ENCODE measurements at regions not wholly inside any gene's neighbourhood (a gene's known extent, or its start where the extent isn't known, plus 50 kb on each side); places are given as distances from the start of the nearest gene placed in this dataset.
A peak's percentile ranks its signal among the peaks of the same experiment; 100 is the strongest.

DNA sequence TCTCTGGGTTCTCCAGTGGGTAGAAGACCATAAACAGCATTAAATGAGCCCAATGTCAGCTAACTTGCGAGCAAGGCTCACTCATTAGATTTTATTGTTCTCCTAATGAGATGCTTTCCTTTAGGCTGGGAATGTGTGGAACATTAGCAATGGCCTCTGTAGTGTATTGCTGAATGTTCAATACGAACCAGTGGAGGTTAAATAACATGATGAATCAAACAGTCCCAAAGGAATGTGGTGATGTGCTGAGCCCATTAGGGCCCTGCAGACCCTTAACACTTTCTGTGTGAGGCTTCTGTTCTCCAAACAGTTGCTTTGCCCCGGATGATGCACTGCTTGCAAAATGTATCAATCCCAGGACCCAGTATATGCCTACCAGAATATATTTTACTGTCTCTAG, 225.5 kb downstream of the ATG4C start:
- Histone ChIP-seq H3K27ac (no peak overlapping the region), H3K27me3 (no peaks in the 10 kb centered on the region), H3K4me3 (no peak overlapping the region), H3K4me1 (peaks cover 0 to 5% (median 0%) of the 10 kb centered on the region in 4 donors), H3K36me3 (no peaks in the 10 kb centered on the region), H3K9me3 (no peaks in the 10 kb centered on the region)
- intact Hi-C loops (cut with DNase I; ENCODE audit: low total_unique reads), result no loop called here
- WGBS, 5 donors, result 66 to 86% (median 83%) methylated on average over 3 of the region's 3 CpGs
- DNase-seq, result no peak
- TF ChIP-seq, protein P1, sequence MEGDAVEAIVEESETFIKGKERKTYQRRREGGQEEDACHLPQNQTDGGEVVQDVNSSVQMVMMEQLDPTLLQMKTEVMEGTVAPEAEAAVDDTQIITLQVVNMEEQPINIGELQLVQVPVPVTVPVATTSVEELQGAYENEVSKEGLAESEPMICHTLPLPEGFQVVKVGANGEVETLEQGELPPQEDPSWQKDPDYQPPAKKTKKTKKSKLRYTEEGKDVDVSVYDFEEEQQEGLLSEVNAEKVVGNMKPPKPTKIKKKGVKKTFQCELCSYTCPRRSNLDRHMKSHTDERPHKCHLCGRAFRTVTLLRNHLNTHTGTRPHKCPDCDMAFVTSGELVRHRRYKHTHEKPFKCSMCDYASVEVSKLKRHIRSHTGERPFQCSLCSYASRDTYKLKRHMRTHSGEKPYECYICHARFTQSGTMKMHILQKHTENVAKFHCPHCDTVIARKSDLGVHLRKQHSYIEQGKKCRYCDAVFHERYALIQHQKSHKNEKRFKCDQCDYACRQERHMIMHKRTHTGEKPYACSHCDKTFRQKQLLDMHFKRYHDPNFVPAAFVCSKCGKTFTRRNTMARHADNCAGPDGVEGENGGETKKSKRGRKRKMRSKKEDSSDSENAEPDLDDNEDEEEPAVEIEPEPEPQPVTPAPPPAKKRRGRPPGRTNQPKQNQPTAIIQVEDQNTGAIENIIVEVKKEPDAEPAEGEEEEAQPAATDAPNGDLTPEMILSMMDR (IDR thresholded peaks at IDR 0.05), result no peak
- no peak for TF ChIP-seq POLR2AphosphoS5 (IDR thresholded peaks at IDR 0.05)
- no peak for TF ChIP-seq EP300 (IDR thresholded peaks at IDR 0.05)
- TF ChIP-seq POLR2A (IDR thresholded peaks at IDR 0.05), result no peak

DNA sequence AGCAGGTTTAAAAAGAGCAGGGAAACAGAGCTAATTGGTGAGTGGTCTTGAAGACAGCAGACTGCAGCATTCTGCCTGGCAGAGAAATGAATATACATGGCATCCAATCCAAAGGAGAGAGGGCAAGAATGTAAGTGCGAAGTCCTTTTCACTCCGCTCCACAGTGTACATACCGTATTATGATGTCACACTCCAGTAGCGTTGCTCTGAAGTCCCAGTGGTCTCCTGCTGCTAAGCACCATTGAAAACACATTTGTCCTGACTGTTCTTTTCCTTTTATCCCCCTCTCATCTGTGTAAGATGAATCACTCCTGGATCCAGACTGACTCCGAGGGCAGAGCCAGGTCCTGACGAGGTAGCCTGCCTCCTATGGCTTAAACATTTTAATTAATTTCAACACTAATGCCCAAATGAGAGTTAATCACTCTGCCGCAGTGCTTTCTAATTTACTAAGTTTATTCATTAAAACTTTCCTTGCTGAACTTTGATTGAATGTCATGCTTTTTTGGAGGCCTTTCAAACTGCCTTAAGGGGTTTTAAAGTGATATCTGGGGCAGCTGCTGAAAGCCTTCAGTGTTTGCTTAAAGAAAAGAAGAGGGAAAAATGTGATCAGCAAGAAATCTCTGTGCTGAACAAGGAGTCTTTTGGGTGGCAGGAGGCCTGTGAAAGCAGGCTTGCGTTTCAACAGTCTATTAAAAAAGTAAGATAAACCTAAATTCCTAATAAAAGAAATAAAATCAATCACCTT, 227.2 kb downstream of the ATG4C start:
- no peaks in the 10 kb centered on the region for H3K9me3 ChIP-seq
- H3K27ac ChIP-seq, result no peak overlapping the region
- TF ChIP-seq, protein P1 (IDR thresholded peaks at IDR 0.05), result no peak
- TF ChIP-seq POLR2AphosphoS5 (IDR thresholded peaks at IDR 0.05), result peak in 1 of 3 donors; percentile 8
- H3K36me3 ChIP-seq, result no peaks in the 10 kb centered on the region
- H3K27me3 ChIP-seq, result no peaks in the 10 kb centered on the region
- whole genome bisulfite sequencing, 5 donors, result 63 to 70% (median 67%) methylated on average over 8 of the region's 8 CpGs
- H3K4me1 ChIP-seq, result peaks cover 0 to 5% (median 0%) of the 10 kb centered on the region in 4 donors
- no peak for DNase-seq
- no peak overlapping the region for H3K4me3 ChIP-seq
- intact Hi-C loops (cut with DNase I; ENCODE audit: low total_unique reads), result no loop called here

DNA sequence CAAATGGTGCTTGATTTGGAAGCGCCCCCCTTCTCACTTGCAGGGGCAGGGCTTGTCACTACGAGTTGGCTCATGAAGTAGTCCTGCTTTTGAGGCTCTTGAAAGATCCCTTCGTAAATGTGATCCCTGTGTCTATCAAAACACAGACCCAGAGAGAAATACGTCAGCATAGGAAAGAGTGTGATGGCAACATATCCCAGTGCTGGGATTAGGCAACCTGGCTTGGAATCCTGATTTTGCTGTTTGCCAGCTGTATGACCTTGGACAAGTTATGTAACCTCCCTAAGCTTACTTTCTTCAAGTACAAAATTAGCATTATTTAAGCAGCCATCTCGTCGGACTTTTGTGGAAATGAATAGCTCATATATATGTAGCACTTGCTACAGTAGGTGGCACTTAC, 228.4 kb downstream of the ATG4C start:
- no peaks in the 10 kb centered on the region for H3K27me3 ChIP-seq
- no peak overlapping the region for H3K27ac ChIP-seq
- 63 to 80% (median 66%) methylated on average over 6 of the region's 6 CpGs for WGBS, 5 donors
- peaks cover 0 to 5% (median 0%) of the 10 kb centered on the region in 4 donors for H3K4me1 ChIP-seq
- H3K4me3 ChIP-seq, result no peak overlapping the region
- intact Hi-C loops (cut with DNase I; ENCODE audit: low total_unique reads), result no loop called here
- DNase-seq, result no peak
- no peaks in the 10 kb centered on the region for H3K36me3 ChIP-seq
- H3K9me3 ChIP-seq, result no peaks in the 10 kb centered on the region
- TF ChIP-seq POLR2A (IDR thresholded peaks at IDR 0.05) (no peak), EP300 (IDR thresholded peaks at IDR 0.05) (no peak), POLR2AphosphoS5 (IDR thresholded peaks at IDR 0.05) (no peak)
- TF ChIP-seq, protein P1 (IDR thresholded peaks at IDR 0.05), result no peak

DNA sequence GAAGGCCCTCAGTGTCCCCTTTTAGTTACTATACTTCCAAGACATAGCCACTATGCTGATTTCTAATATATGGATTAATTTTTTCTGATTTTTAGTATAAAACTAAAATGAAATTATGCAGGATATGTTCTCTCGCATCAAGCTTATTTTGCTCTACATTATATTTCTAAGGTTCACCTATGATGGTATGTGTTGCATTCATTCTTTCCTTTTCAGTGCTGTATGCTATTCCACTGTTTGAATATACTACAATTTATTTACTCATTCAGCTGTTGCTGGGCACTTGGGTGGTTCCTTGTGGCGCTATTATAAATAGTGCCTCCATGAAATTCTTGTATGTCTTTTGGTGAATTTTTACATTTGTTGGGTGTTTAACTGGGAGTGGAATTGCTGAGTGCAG, 230.3 kb downstream of the ATG4C start:
- WGBS, 5 donors, result 94 to 99% (median 97%) methylated on average over 2 of the region's 2 CpGs
- intact Hi-C loops (cut with DNase I; ENCODE audit: low total_unique reads), result no loop called here
- DNase-seq, result no peak

More for the DNA sequence above, 230.3 kb downstream of the ATG4C start:
- Histone ChIP-seq H3K4me1 (peaks cover 0 to 5% (median 0%) of the 10 kb centered on the region in 4 donors), H3K9me3 (no peaks in the 10 kb centered on the region), H3K27me3 (no peaks in the 10 kb centered on the region), H3K36me3 (no peaks in the 10 kb centered on the region), H3K27ac (no peak overlapping the region), H3K4me3 (no peak overlapping the region)
- TF ChIP-seq POLR2A (IDR thresholded peaks at IDR 0.05), result no peak
- no peak for TF ChIP-seq POLR2AphosphoS5 (IDR thresholded peaks at IDR 0.05)
- TF ChIP-seq, protein P1 (IDR thresholded peaks at IDR 0.05), result no peak
- no peak for TF ChIP-seq EP300 (IDR thresholded peaks at IDR 0.05)
